GM21360 (cell line): ENCODE measurements at regions not wholly inside any gene's neighbourhood (a gene's known extent, or its start where the extent isn't known, plus 50 kb on each side); places are given as distances from the start of the nearest gene placed in this dataset.

Source experiments
- ATAC-seq: cut with Tn5 transposase; IDR thresholded peaks from one replicate; pipeline ENCODE4 v1.9.1; 2021; ENCODE audit warnings: mild to moderate bottlenecking, moderate library complexity; ENCODE audit not compliant: unreplicated experiment

- no peak for ATAC-seq
Measured at GRCh38 chr9:20054734-20055133, 265.9 kb upstream of the SLC24A2 start.

- ATAC-seq = no peak
Measured at GRCh38 chr9:20048985-20049384, 260.1 kb upstream of the SLC24A2 start.

GRCh38 chr9:20048437-20048836 lies 259.6 kb upstream of the SLC24A2 start:
- ATAC-seq = no peak

GRCh38 chr9:20044686-20045085 lies 255.8 kb upstream of the SLC24A2 start:
- no peak for ATAC-seq

GRCh38 chr9:20043461-20043860 lies 254.6 kb upstream of the SLC24A2 start:
- peak; percentile 30 for ATAC-seq

- ATAC-seq = peak; percentile 61
Measured at GRCh38 chr9:20043035-20043434, 254.2 kb upstream of the SLC24A2 start.

GRCh38 chr9:20042128-20042711 lies 253.4 kb upstream of the SLC24A2 start:
- no peak for ATAC-seq

- no peak for ATAC-seq
Measured at GRCh38 chr9:20041697-20042081, 252.9 kb upstream of the SLC24A2 start.

- ATAC-seq = no peak
Measured at GRCh38 chr9:20040991-20041696, 252.3 kb upstream of the SLC24A2 start.

GRCh38 chr9:20037699-20038098 lies 248.9 kb upstream of the SLC24A2 start:
- no peak for ATAC-seq

- no peak for ATAC-seq
Measured at GRCh38 chr9:20033511-20033910, 244.7 kb upstream of the SLC24A2 start.

- no peak for ATAC-seq
Measured at GRCh38 chr9:20032413-20033006, 243.7 kb upstream of the SLC24A2 start.

GRCh38 chr9:20031836-20032235 lies 243.0 kb upstream of the SLC24A2 start:
- no peak for ATAC-seq

- ATAC-seq = no peak
Measured at GRCh38 chr9:20030671-20031070, 241.8 kb upstream of the SLC24A2 start.

- no peak for ATAC-seq
Measured at GRCh38 chr9:20030221-20030620, 241.4 kb upstream of the SLC24A2 start.

- no peak for ATAC-seq
Measured at GRCh38 chr9:20028849-20029231, 240.0 kb upstream of the SLC24A2 start.

- no peak for ATAC-seq
Measured at GRCh38 chr9:20028192-20028848, 239.5 kb upstream of the SLC24A2 start.

- no peak for ATAC-seq
Measured at GRCh38 chr9:20023961-20024571, 235.2 kb upstream of the SLC24A2 start.

- ATAC-seq = no peak
Measured at GRCh38 chr9:20023210-20023905, 234.5 kb upstream of the SLC24A2 start.

- ATAC-seq = no peak
Measured at GRCh38 chr9:20022410-20022809, 233.6 kb upstream of the SLC24A2 start.

- ATAC-seq = no peak
Measured at GRCh38 chr9:20016611-20017010, 227.8 kb upstream of the SLC24A2 start.
